Endothelial cell (in vitro differentiated cells): ENCODE measurements at regions not wholly inside any gene's neighbourhood (a gene's known extent, or its start where the extent isn't known, plus 50 kb on each side); places are given as distances from the start of the nearest gene placed in this dataset.
A peak's percentile ranks its signal among the peaks of the same experiment; 100 is the strongest.

Experiments
- DNase-seq: peaks from one replicate; pipeline ENCODE4 v3.0.0; 2021; ENCODE audit warnings: low spot score
- H3K27ac Mint-ChIP-seq: one replicate; pipeline ENCODE4 v1.8.0; 2021; ENCODE audit warnings: mixed read lengths, inconsistent platforms; ENCODE audit not compliant: unreplicated experiment
- H3K27me3 Mint-ChIP-seq: one replicate; pipeline ENCODE4 v1.8.0; 2021; ENCODE audit warnings: mild to moderate bottlenecking, moderate library complexity, mixed read lengths, inconsistent platforms; ENCODE audit not compliant: unreplicated experiment
- H3K36me3 Mint-ChIP-seq: one replicate; pipeline ENCODE4 v1.8.0; 2021; ENCODE audit warnings: mild to moderate bottlenecking, low read depth, mixed read lengths, inconsistent platforms; ENCODE audit not compliant: unreplicated experiment
- H3K4me1 Mint-ChIP-seq: one replicate; pipeline ENCODE4 v1.8.0; 2021; ENCODE audit warnings: mild to moderate bottlenecking, mixed read lengths, inconsistent platforms; ENCODE audit not compliant: unreplicated experiment
- H3K4me3 Mint-ChIP-seq: one replicate; pipeline ENCODE4 v1.8.0; 2021; ENCODE audit warnings: mild to moderate bottlenecking, mixed read lengths, inconsistent platforms; ENCODE audit not compliant: unreplicated experiment
- H3K9me3 Mint-ChIP-seq: one replicate; pipeline ENCODE4 v1.8.0; 2021; ENCODE audit warnings: mixed read lengths, inconsistent platforms; ENCODE audit not compliant: unreplicated experiment
- TF ChIP-seq, protein P1 (sequence below): fragments of 200-600 bp; sonication (generic); IDR thresholded peaks from one replicate; pipeline ENCODE4 v1.5.0; 2021; ENCODE audit warnings: antibody characterized with exemption; ENCODE audit not compliant: unreplicated experiment

DNA sequence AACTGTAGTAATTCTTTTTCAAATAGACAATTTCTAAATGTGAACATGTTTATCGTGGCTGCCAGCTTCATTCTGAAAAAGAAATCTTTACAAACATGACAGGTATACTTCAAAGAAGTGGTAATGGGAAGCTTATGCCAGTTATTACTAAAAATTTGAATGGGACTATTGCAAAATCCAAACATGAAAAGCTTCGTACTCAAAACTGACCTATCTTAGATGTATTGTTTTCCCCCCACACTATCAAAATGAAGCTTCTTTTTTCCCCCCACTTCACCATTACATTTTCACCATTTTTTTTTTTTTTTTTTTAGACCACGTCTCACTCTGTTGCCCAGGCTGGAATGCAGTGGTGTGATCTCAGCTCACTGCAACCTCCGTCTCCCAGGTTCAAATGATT is 50.4 kb upstream of the SERTAD2 start:
- H3K4me1 Mint-ChIP-seq = no peaks in the 10 kb centered on the region
- no peak overlapping the region for H3K4me3 Mint-ChIP-seq
- no peaks in the 10 kb centered on the region for H3K27me3 Mint-ChIP-seq
- no peaks in the 10 kb centered on the region for H3K9me3 Mint-ChIP-seq
- no peak overlapping the region for H3K27ac Mint-ChIP-seq
- TF ChIP-seq, protein P1, sequence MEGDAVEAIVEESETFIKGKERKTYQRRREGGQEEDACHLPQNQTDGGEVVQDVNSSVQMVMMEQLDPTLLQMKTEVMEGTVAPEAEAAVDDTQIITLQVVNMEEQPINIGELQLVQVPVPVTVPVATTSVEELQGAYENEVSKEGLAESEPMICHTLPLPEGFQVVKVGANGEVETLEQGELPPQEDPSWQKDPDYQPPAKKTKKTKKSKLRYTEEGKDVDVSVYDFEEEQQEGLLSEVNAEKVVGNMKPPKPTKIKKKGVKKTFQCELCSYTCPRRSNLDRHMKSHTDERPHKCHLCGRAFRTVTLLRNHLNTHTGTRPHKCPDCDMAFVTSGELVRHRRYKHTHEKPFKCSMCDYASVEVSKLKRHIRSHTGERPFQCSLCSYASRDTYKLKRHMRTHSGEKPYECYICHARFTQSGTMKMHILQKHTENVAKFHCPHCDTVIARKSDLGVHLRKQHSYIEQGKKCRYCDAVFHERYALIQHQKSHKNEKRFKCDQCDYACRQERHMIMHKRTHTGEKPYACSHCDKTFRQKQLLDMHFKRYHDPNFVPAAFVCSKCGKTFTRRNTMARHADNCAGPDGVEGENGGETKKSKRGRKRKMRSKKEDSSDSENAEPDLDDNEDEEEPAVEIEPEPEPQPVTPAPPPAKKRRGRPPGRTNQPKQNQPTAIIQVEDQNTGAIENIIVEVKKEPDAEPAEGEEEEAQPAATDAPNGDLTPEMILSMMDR = no peak
- no peak for DNase-seq
- no peaks in the 10 kb centered on the region for H3K36me3 Mint-ChIP-seq

DNA sequence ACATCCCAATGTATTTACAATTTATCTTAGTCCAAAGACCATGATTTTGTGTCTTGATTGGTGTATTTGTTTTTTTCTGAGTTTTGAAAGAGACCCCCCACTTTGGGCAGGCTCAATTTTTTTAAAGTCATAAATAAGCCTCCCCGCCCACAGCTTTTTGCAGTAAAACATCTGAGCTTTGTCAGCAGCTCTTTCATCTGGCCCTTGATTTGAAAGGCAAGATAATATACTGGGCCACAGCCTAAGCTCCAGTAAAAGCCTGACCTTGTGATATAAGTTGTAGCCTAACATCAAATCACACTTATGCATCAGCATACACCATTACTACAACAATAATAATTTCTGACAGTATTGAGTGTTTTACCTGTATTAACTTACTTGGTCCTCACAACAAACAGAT is 51.3 kb upstream of the SERTAD2 start:
- H3K4me1 Mint-ChIP-seq = no peaks in the 10 kb centered on the region
- H3K9me3 Mint-ChIP-seq = no peaks in the 10 kb centered on the region
- H3K36me3 Mint-ChIP-seq = no peaks in the 10 kb centered on the region
- H3K4me3 Mint-ChIP-seq = no peak overlapping the region
- H3K27me3 Mint-ChIP-seq = no peaks in the 10 kb centered on the region
- TF ChIP-seq, protein P1 = no peak
- H3K27ac Mint-ChIP-seq = no peak overlapping the region
- no peak for DNase-seq

DNA sequence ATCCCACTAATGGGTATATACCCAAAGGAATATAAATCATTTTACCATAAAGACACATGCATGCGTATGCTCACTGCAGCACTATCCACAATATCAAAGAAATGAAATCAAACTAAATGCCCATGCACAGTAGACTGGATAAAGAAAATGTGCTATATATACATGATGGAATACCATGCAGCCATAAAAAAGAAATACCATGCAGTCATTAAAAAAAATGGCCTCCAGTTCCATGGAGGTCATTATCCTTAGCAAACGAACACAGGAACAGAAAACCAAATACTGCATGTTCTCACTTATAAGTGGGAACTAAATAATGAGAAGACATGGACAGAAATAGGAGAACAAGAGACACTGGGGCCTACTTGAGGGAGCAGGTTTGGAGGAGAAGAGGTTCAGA is 53.6 kb upstream of the SERTAD2 start:
- no peak for DNase-seq
- TF ChIP-seq, protein P1 = no peak
- no peak overlapping the region for H3K27ac Mint-ChIP-seq
- peaks cover 6% of the 10 kb centered on the region for H3K4me1 Mint-ChIP-seq
- no peaks in the 10 kb centered on the region for H3K36me3 Mint-ChIP-seq
- H3K27me3 Mint-ChIP-seq = no peaks in the 10 kb centered on the region
- H3K9me3 Mint-ChIP-seq = no peaks in the 10 kb centered on the region
- no peak overlapping the region for H3K4me3 Mint-ChIP-seq

DNA sequence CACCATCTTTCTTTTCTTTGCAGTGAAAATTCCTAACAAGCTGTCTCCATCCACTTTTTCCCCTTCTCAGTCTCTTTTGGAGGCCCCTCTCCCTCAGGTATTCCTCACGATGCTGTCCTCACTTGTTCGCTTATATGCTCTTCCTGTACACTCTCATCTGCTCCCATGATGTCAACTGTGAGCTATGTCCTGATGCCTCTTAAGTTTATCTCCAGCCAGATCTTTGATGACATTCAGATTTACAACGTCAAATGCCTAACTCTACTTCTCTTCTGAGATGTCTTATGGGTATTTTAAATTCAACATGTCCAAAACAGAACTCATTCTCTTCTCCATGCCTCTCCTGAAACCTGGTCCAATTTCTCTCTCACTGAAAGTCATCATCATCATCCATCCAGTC is 55.1 kb upstream of the SERTAD2 start:
- no peak overlapping the region for H3K27ac Mint-ChIP-seq
- H3K27me3 Mint-ChIP-seq = no peaks in the 10 kb centered on the region
- DNase-seq = no peak
- TF ChIP-seq, protein P1 = no peak
- no peak overlapping the region for H3K4me3 Mint-ChIP-seq
- peaks cover 6% of the 10 kb centered on the region for H3K4me1 Mint-ChIP-seq
- H3K9me3 Mint-ChIP-seq = no peaks in the 10 kb centered on the region
- no peaks in the 10 kb centered on the region for H3K36me3 Mint-ChIP-seq

DNA sequence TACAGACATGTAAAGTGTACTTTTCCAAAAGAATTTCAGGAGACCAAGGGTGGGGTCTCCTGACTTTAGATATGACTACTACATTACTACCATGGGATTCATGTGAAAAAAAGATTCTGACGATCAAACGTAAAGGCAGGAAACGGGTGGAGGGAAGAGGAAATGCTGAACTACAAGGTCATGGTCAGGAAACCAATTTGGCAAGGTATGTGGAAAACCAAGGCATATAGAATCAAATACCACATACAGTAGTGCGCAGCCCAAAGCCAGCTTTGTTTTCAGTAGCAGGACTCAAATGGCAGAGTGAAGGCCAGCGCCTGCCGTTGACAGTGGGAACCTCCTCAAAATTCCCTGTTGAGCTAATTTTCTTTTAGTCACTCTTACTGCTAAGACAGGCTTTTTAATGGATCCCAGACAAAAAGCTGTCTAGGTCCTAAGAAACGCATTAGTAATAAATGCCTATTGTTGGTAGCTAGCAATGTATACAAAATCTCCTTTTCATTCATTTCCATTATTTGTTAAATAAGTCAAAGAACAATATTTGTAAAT is 57.6 kb upstream of the SERTAD2 start:
- TF ChIP-seq, protein P1 = no peak
- Mint-ChIP-seq H3K4me3 (no peak overlapping the region), H3K4me1 (peaks cover 12% of the 10 kb centered on the region), H3K27me3 (no peaks in the 10 kb centered on the region), H3K36me3 (no peaks in the 10 kb centered on the region), H3K9me3 (no peaks in the 10 kb centered on the region), H3K27ac (no peak overlapping the region)
- peak; percentile 15 for DNase-seq
